Endothelial cell of umbilical vein (primary cell): ENCODE measurements at regions not wholly inside any gene's neighbourhood (a gene's known extent, or its start where the extent isn't known, plus 50 kb on each side); places are given as distances from the start of the nearest gene placed in this dataset.

ENCODE experiments used
- BruUV-seq: library from RNA; stranded (reverse); fragments of 400-500 nt; replicated peaks from 2 replicates; lab custom pipeline; 2021; lab: Mats Ljungman, UMichigan
- CTCF ChIA-PET: fragments of 300-600, 350-600 bp; sonication (Branson Sonifier 250); formaldehyde crosslinking; loops from one replicate; lab custom pipeline; 2021; ENCODE audit warnings: antibody characterized with exemption, inconsistent platforms; lab: Charles Lee
- POLR2A ChIA-PET: fragments of 300-600, 350-600 bp; sonication (Branson Sonifier 250); formaldehyde crosslinking; loops from one replicate; lab custom pipeline; 2021; ENCODE audit warnings: antibody characterized with exemption, inconsistent platforms; lab: Charles Lee
- DNase-seq: peaks from one replicate; pipeline ENCODE4 v3.0.0-alpha.2; 2011; ENCODE audit warnings: low read depth, low spot score
- FAIRE-seq: peaks from 2 replicates; lab custom pipeline; 2011; peaks lifted over from hg19 to GRCh38; lab: Jason Lieb, UNC
- H2AFZ ChIP-seq: 2 replicates; pipeline ENCODE4 v1.6.0; 2012; ENCODE audit warnings: low read depth, low read length, control low read depth, inconsistent platforms
- H3K27ac ChIP-seq: 2 replicates; pipeline ENCODE4 v1.5.1; 2011; ENCODE audit warnings: low read depth, mild to moderate bottlenecking, control low read depth, low read length, moderate library complexity; ENCODE audit not compliant: insufficient read depth
- H3K27me3 ChIP-seq, 2 experiments: 2 replicates each; pipeline versions ENCODE4 v1.6.0 to v1.6.1; 2011; ENCODE audit warnings: low read length in 2 of 2, mixed read lengths in 1 of 2; ENCODE audit not compliant: control insufficient read depth in 2 of 2, insufficient read depth in 2 of 2
- H3K36me3 ChIP-seq, 2 experiments: 2 replicates in 1 of 2; 3 replicates in 1 of 2; pipeline ENCODE4 v1.5.1; 2011; ENCODE audit warnings: low read length in 2 of 2, mild to moderate bottlenecking in 1 of 2, moderate library complexity in 1 of 2; ENCODE audit not compliant: control insufficient read depth in 2 of 2, insufficient read depth in 2 of 2; ENCODE audit errors: extremely low read depth in 1 of 2
- H3K4me1 ChIP-seq: 3 replicates; pipeline ENCODE4 v1.5.1; 2011; ENCODE audit warnings: mild to moderate bottlenecking, low read length; ENCODE audit not compliant: control insufficient read depth, insufficient read depth; ENCODE audit errors: extremely low read depth
- H3K4me2 ChIP-seq: 2 replicates; pipeline ENCODE4 v1.6.1; 2011; ENCODE audit warnings: low read length, control low read depth, mixed read lengths; ENCODE audit not compliant: insufficient read depth
- H3K4me3 ChIP-seq, 3 experiments: fragments of 200-600 bp in 1 of 3; sonication (generic), shearing (Covaris generic) in 1 of 3; replicated peaks in 1 of 3; 2 replicates each; pipeline ENCODE4 v1.5.1; 2011 to 2016; ENCODE audit warnings: control low read depth in 3 of 3, low read length in 3 of 3, mild to moderate bottlenecking in 2 of 3, inconsistent platforms in 1 of 3, low read depth in 1 of 3, moderate library complexity in 1 of 3; ENCODE audit not compliant: insufficient read depth in 1 of 3
- H3K79me2 ChIP-seq: 2 replicates; pipeline ENCODE4 v1.6.0; 2012; ENCODE audit warnings: low read length, inconsistent platforms; ENCODE audit not compliant: control insufficient read depth, insufficient read depth
- H3K9ac ChIP-seq: replicated peaks from 2 replicates; pipeline ENCODE3; 2011; ENCODE audit warnings: low read length, control low read depth; ENCODE audit not compliant: insufficient read depth; ENCODE audit errors: extremely low read depth
- H3K9me1 ChIP-seq: replicated peaks from 3 replicates; pipeline ENCODE4 v1.6.0; 2011; ENCODE audit warnings: mild to moderate bottlenecking, low read length; ENCODE audit not compliant: control insufficient read depth, insufficient read depth; ENCODE audit errors: extremely low read depth
- H3K9me3 ChIP-seq: replicated peaks from 2 replicates; pipeline ENCODE4 v1.5.1; 2012; ENCODE audit warnings: low read length, inconsistent platforms; ENCODE audit not compliant: control insufficient read depth, insufficient read depth
- H4K20me1 ChIP-seq: replicated peaks from 2 replicates; pipeline ENCODE3; 2011; ENCODE audit warnings: mild to moderate bottlenecking, low read length; ENCODE audit not compliant: control insufficient read depth, insufficient read depth; ENCODE audit errors: extremely low read depth
- EZH2 ChIP-seq: IDR thresholded peaks from 2 replicates; pipeline ENCODE4 v1.6.1; 2012; ENCODE audit warnings: borderline replicate concordance, low read depth, mild to moderate bottlenecking, moderate library complexity, low read length, inconsistent platforms; ENCODE audit not compliant: severe bottlenecking
- FOS ChIP-seq: IDR thresholded peaks from 2 replicates; pipeline ENCODE4 v1.6.1; 2011; ENCODE audit warnings: mild to moderate bottlenecking, low read length, moderate library complexity, borderline replicate concordance; ENCODE audit not compliant: insufficient read depth
- GATA2 ChIP-seq: IDR thresholded peaks from 2 replicates; pipeline ENCODE4 v1.7.0; 2011; ENCODE audit warnings: low read depth, mild to moderate bottlenecking, moderate library complexity, mixed read lengths, low read length; ENCODE audit not compliant: insufficient read length, insufficient read depth
- JUN ChIP-seq: IDR thresholded peaks from 2 replicates; pipeline ENCODE4 v1.6.1; 2011; ENCODE audit warnings: borderline replicate concordance, low read depth; ENCODE audit not compliant: insufficient read length, insufficient read depth
- MYC ChIP-seq: IDR thresholded peaks from one replicate; pipeline ENCODE4 v1.6.1; 2011; ENCODE audit warnings: mild to moderate bottlenecking, low read depth, low read length
- POLR2A ChIP-seq: IDR thresholded peaks from 2 replicates; pipeline ENCODE4 v1.6.1; 2012; ENCODE audit warnings: low read depth, mild to moderate bottlenecking, control low read depth, low read length
- POLR2AphosphoS5 ChIP-seq: IDR thresholded peaks from 2 replicates; pipeline ENCODE4 v1.6.1; 2012; ENCODE audit warnings: low read depth, mild to moderate bottlenecking, control low read depth, low read length, moderate library complexity; ENCODE audit not compliant: insufficient read depth
- dilution Hi-C: fragments of 300-500 bp; cut with MboI; formaldehyde crosslinking; loops from one replicate; pipeline ENCODE4 v1.15.0; 2019; ENCODE audit warnings: low sequenced_read_pairs; ENCODE audit not compliant: extremely low pct_ligation_motif_present
- intact Hi-C: fragments of 100-400 bp; cut with micrococcal nuclease; formaldehyde crosslinking; loops from one replicate; pipeline ENCODE4 v1.10.0; 2022
- TF ChIP-seq, protein P1 (sequence below): IDR thresholded peaks from 2 replicates; pipeline ENCODE4 v1.6.1; 2011; ENCODE audit not compliant: insufficient read depth, insufficient read length
- TF ChIP-seq, protein P2 (sequence below), 2 donors: IDR thresholded peaks; 1 replicate in 1 of 2; 2 replicates in 1 of 2; pipeline ENCODE4 v1.5.1; 2011; ENCODE audit warnings: low read length in 2 of 2, mild to moderate bottlenecking in 2 of 2, moderate library complexity in 2 of 2, control low read depth in 1 of 2, inconsistent platforms in 1 of 2, low read depth in 1 of 2; ENCODE audit not compliant: insufficient read depth in 1 of 2; ENCODE audit errors: extremely low read depth in 1 of 2

DNA sequence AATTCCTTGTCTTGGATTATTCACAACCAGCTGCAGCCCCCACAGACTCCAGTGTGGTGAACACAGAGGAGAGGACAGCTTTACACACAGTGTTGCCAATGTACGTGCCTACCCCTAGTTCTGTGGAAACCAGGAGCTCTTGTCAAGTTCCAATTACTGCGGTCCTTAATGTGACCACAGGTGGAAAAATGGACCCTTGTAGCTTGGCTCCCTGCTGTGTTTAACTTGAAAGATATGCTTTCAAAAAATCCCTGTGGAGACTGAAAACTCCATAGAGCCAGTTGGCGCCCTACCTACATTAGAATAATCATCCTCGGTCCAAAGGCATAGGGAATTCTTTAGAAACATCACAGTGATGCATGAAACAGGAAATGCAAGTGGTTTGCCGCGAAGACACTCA is 118.3 kb upstream of the SLC22A23 start:
- H3K4me3 ChIP-seq: no peak overlapping the region
- no peaks in the 10 kb centered on the region for H4K20me1 ChIP-seq
- no peak overlapping the region for H3K27ac ChIP-seq
- no peaks in the 10 kb centered on the region for H3K36me3 ChIP-seq
- no TSS peak for BruUV-seq
- FAIRE-seq: no peak
- dilution Hi-C loops: no loop called here
- no peak for TF ChIP-seq POLR2AphosphoS5
- TF ChIP-seq, protein P1, sequence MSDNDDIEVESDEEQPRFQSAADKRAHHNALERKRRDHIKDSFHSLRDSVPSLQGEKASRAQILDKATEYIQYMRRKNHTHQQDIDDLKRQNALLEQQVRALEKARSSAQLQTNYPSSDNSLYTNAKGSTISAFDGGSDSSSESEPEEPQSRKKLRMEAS: no peak
- TF ChIP-seq, protein P2, sequence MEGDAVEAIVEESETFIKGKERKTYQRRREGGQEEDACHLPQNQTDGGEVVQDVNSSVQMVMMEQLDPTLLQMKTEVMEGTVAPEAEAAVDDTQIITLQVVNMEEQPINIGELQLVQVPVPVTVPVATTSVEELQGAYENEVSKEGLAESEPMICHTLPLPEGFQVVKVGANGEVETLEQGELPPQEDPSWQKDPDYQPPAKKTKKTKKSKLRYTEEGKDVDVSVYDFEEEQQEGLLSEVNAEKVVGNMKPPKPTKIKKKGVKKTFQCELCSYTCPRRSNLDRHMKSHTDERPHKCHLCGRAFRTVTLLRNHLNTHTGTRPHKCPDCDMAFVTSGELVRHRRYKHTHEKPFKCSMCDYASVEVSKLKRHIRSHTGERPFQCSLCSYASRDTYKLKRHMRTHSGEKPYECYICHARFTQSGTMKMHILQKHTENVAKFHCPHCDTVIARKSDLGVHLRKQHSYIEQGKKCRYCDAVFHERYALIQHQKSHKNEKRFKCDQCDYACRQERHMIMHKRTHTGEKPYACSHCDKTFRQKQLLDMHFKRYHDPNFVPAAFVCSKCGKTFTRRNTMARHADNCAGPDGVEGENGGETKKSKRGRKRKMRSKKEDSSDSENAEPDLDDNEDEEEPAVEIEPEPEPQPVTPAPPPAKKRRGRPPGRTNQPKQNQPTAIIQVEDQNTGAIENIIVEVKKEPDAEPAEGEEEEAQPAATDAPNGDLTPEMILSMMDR (IDR thresholded peaks at IDR 0.05; ENCODE audit: extremely low read depth in 1 of 2, insufficient read depth in 1 of 2, low read depth in 1 of 2, low read length in 2 of 2): no peak
- TF ChIP-seq FOS: no peak
- no peak for TF ChIP-seq MYC
- TF ChIP-seq JUN: no peak
- TF ChIP-seq GATA2: no peak
- no peak for TF ChIP-seq POLR2A
- no peak for TF ChIP-seq EZH2
- ChIA-PET POLR2A (no interaction called here), CTCF (no interaction called here)
- H3K4me2 ChIP-seq: no peak overlapping the region
- no peaks in the 10 kb centered on the region for H3K79me2 ChIP-seq
- intact Hi-C loops: no loop called here
- peaks cover 0 to 11% of the 10 kb centered on the region in 2 experiments for H3K27me3 ChIP-seq
- no peak overlapping the region for H3K9ac ChIP-seq
- no peaks in the 10 kb centered on the region for H3K9me3 ChIP-seq
- H2AFZ ChIP-seq: no peak overlapping the region
- no peaks in the 10 kb centered on the region for H3K4me1 ChIP-seq
- no peak for DNase-seq
- no peaks in the 10 kb centered on the region for H3K9me1 ChIP-seq
